ENCODE measurements at regions not wholly inside any gene's neighbourhood (a gene's known extent, or its start where the extent isn't known, plus 50 kb on each side); places are given as distances from the start of the nearest gene placed in this dataset.

DNA sequence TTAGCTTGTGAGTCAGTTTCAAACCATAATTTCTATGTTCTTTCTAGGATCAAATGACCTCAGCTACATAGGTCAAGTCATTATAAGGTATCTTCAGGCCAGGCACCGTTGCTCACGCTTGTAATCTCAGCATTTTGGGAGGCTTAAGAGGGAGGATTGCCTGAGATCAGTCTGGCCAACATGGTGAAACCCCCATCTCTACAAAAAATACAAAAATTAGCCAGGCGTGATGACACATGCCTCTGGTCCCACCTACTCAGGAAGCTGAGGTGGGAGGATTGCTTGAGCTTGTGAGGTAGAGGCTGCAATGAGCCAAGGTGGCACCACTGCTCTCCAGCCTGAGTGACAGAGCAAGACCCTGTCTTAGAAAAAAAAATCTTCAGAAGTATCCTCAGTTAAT is 362.3 kb downstream of the GATA3 start:
- Mint-ChIP-seq H3K9me3 (peaks cover 4 to 10% of the 10 kb centered on the region in 2 donors), H3K27ac (peak overlapping the region in 1 of 2 donors; percentile 49), H3K36me3 (no peaks in the 10 kb centered on the region)
- DNase-seq (ENCODE audit: low spot score in 2 of 2) (no peak), ATAC-seq (no peak)

DNA sequence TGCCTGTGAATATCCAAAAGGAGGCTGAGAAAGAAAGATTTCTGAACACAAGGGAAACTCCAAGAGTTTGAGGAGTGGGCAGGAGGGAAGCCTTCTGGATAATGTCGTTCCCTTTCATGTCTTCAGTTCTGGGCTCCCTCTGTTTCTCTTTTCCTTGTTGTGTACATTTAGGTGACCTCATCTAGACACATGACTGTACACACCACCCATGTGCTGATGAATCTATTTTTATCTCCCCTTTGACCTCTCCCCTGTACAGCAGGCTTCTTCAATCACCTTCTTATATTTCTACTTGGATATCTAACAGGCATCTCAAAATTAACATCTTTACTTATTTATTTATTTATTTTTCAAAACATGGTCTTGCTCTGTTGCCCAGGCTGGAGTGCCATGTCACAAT is 363.1 kb downstream of the GATA3 start:
- H3K36me3 Mint-ChIP-seq, result no peaks in the 10 kb centered on the region
- peaks cover 4 to 10% of the 10 kb centered on the region in 2 donors for H3K9me3 Mint-ChIP-seq
- no peak overlapping the region for H3K27ac Mint-ChIP-seq

DNA sequence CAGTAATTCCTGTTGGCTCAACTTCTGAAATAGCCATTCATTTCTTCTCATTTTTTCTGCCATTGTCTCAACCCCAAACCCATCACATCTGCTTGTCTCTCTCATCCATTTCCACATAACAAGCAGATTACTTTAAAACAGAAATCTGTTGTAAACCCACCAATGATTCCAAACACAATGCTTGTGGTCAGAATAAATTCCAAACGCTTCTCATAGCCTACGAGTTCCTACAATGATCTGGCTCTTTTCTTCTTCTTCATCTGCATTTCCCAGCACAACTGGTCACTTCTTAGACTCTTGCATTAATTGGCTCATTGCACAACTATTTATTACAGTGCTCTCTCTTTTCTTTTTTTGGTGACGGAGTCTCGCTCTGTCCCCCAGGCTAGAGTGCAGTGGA is 364.1 kb downstream of the GATA3 start:
- Mint-ChIP-seq H3K27ac (no peak overlapping the region), H3K36me3 (no peaks in the 10 kb centered on the region), H3K9me3 (peaks cover 4 to 10% of the 10 kb centered on the region in 2 donors)
- ATAC-seq (no peak), DNase-seq (ENCODE audit: low spot score in 2 of 2) (no peak)

More for the DNA sequence above, 363.1 kb downstream of the GATA3 start:
- ATAC-seq (no peak), DNase-seq (ENCODE audit: low spot score in 2 of 2) (no peak)

DNA sequence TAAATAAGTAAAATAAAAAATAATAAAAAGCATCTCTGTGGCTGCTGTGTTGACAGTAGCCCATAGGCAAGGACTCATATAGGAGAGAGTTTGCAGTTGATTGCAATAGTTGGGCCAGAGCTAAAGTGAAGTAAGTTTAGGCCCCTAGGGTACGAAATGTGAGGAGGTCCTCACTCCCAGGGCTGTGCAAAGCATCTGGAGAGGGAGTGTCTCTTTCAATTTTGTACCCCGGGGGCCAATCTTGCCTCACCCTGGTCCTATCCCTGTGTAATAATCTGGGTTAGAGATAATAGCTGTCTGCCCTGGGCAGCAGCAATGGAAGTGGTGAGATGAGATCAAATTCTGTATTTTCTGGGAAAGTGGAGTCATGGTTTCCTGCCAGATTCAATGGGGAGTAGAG is 365.7 kb downstream of the GATA3 start:
- H3K36me3 Mint-ChIP-seq, result no peaks in the 10 kb centered on the region
- H3K27ac Mint-ChIP-seq, result no peak overlapping the region
- peaks cover 4 to 10% of the 10 kb centered on the region in 2 donors for H3K9me3 Mint-ChIP-seq
- DNase-seq (ENCODE audit: low spot score in 2 of 2) (no peak), ATAC-seq (no peak)

DNA sequence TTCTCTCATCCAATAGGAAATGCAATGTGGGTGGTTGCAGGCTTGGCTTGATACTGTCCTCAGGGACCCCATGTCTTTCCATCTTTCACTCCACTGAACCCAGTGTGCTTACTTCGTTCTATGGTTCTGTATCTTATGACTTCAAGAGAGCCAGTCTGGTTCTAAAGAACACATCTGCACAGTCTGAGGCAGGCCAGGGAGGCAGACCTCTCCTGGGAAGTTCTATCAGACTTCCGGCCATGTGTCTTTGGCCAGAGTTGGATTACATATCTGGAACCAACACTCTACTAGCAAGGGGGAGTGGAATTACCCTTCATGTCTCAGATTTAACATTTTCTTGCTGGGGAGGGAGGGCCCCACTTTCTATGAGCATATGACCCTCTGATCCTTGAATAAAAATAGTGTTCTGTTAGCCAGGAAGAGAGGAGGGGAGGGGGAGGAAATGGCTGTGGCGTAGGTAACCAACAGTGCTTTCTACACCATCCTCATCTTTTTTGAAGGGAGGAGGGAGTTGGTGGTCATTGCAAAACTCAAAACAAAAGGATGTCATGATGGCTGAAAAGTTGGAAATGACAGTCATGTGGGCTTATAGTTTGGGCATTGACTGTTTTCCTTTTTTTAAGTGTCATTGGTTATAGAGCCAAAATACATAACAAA is 370.2 kb downstream of the GATA3 start:
- Mint-ChIP-seq H3K36me3 (no peaks in the 10 kb centered on the region), H3K27ac (no peak overlapping the region), H3K9me3 (no peaks in the 10 kb centered on the region)
- ATAC-seq (no peak), DNase-seq (ENCODE audit: low spot score in 2 of 2) (no peak)

DNA sequence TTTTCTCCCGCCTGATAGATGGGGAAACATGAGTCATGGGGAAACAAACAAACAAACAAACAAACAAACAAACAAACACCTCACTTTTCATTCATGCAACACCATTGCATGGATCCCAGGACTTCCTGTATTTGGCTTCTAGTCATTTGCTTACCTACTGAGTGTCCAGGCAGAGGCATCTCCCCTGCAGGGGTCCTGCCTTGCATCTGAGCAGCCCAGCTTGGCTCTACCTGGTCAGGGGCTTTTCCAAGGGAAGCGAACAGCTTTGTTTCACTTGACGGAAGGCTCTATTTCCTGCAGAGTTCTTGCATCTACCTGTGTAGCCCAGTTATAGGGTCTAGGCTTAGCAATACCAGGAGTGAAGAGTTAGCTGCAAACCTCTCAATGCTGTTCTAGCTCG is 374.2 kb downstream of the GATA3 start:
- H3K27ac Mint-ChIP-seq, result no peak overlapping the region

DNA sequence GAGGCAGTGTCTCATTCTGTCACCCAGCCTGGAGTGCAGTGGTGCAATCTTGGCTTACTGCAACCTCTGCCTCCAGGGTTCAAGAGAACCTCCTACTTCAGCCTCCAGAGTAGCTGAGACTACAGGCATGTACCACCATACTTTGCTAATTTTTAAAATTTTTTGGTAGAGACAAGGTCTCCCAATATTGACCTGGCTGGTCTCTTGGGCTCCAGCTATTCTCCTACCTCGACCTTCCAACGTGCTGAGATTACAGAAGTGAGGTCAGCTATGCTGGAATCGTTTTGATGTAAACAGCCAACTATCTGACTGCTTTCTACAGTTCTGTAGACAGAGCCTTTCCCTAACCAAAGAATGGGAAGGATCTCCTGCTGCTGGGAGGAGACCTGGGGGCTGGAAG is 375.8 kb downstream of the GATA3 start:
- no peaks in the 10 kb centered on the region for H3K9me3 Mint-ChIP-seq
- no peak for ATAC-seq
- H3K36me3 Mint-ChIP-seq, result no peaks in the 10 kb centered on the region
- H3K27ac Mint-ChIP-seq, result no peak overlapping the region
- no peak for DNase-seq (ENCODE audit: low spot score in 2 of 2)

More for the DNA sequence above, 374.2 kb downstream of the GATA3 start:
- H3K9me3 Mint-ChIP-seq, result no peaks in the 10 kb centered on the region
- ATAC-seq (no peak), DNase-seq (ENCODE audit: low spot score in 2 of 2) (no peak)
- no peaks in the 10 kb centered on the region for H3K36me3 Mint-ChIP-seq

DNA sequence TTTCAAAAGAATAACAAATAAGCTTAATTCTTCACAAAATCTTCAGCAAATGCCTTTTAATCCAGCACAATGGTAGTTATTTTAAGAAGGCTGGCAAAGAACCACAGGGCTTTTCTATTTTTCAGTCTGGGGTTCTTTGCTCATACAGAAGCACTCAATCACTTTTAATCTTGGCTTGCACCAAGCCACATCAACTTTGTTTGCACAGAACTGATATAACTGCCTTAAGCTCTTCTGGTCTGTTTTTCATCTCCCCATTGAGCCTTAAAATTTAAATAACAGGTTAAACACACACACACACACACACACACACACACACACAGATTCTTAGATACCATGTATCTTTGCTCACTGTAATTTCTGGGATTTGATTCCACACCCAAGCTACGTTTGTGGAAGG is 377.0 kb downstream of the GATA3 start:
- H3K36me3 Mint-ChIP-seq, result no peaks in the 10 kb centered on the region
- H3K9me3 Mint-ChIP-seq, result no peaks in the 10 kb centered on the region
- no peak for DNase-seq (ENCODE audit: low spot score in 2 of 2)
- ATAC-seq, result no peak
- no peak overlapping the region for H3K27ac Mint-ChIP-seq

DNA sequence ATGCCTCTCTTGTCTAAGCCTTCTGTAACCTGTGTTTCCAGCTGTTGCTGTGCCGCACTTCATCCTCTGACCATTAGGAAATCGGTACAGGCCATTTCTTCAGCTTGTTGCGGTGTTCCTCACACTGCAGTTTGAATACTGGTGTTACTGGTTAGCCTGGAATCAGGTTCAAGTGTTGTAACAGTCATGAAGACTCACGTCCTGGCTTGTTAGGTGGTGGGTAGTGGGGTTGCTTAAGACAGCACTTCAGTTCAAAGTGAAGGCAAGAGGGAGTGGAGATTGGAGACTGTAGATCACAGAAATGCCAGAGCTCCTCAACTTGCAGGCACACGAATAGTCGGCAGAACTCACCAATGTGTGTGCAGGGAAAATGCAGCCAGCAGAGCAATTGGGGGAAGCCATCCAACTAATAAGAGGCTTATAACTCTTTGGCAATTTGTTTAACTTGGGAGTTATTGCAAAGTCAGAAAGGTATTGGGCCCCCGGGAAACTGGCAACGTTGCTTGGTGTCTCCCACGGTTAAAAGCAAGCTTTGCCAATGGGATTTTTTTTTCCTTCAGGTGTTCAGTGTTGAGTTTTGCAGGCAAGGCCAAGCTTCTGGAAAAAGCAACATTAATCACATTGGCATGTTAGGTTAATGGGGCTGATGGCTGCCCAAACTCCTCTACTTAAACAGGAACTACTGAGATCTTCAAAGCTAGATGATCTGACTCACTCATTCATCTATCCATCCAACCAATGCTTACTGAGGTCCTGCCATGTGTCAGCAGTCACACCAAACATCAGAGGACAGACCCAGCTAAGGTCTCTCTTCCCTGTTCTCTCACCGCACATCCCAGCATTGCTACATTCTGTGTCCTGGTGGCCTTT is 380.9 kb downstream of the GATA3 start:
- Mint-ChIP-seq H3K9me3 (peaks cover 0 to 5% of the 10 kb centered on the region in 2 donors), H3K27ac (no peak overlapping the region), H3K36me3 (no peaks in the 10 kb centered on the region)
- ATAC-seq (peak in 1 of 2 donors; percentile 51), DNase-seq (ENCODE audit: low spot score in 2 of 2) (no peak)

DNA sequence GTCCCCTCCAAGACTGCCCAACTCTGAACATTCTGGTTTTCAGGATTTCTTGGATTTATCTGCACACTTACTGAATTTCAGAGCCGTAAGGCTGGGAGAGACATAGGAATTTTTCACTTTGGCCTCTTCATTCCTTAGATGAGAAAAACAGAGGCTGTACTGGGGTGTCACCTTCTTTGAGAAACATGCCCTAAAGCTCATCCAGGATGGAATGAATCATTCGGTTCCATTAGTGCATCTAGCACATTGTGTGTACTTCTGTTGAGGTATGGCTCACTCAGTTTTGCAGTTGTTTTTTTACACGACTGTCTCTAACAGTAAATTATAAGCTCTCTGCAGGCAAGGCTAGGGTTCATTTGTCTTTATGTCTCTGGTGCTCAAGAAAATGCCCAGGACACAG is 383.4 kb downstream of the GATA3 start:
- no peaks in the 10 kb centered on the region for H3K36me3 Mint-ChIP-seq
- peak overlapping the region in 1 of 2 donors; percentile 43 for H3K27ac Mint-ChIP-seq
- DNase-seq (ENCODE audit: low spot score in 2 of 2) (no peak), ATAC-seq (no peak)
- H3K9me3 Mint-ChIP-seq, result peaks cover 0 to 5% of the 10 kb centered on the region in 2 donors

DNA sequence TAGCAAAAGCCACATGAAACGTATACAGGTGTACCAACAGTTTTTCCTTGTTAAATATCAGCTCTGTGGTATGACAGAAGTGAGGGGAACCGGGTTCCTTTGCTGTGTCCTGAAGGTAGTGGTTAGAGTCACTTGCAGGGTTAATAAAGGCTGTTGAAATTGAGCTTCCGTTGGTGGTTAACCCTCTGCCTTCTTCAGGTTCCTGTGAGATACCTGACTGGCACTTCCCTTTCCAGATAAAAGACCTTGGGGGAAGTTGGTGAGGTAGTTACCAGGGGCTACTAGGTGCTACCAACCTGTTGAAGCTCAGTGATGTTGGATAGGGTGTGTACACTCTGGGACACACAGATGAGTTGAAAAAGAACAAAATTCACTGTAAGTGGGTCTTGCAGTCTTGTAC is 384.1 kb downstream of the GATA3 start:
- Mint-ChIP-seq H3K9me3 (peaks cover 0 to 5% of the 10 kb centered on the region in 2 donors), H3K36me3 (no peaks in the 10 kb centered on the region), H3K27ac (peak overlapping the region in 1 of 2 donors; percentile 43)
- no peak for DNase-seq (ENCODE audit: low spot score in 2 of 2)
- ATAC-seq, result peak in 1 of 2 donors; percentile 50

DNA sequence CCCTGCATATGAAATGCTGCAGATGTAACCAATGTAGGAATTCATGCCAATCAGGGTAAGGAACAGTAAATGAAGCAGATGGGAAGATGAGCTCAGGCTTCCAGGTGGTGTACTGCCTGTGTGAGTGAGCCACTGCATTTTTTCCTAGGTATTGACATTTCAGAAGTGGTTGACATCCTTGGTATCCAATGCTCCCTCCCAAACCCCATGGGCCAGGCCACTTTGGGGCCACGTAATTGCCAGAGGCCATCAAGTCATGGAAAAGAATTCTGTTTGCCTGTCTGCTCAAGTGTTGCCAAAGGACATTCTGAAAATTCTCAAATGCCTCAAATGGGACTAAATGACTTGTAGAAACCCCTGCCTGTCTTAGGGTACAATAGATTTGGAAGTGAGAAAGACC is 384.6 kb downstream of the GATA3 start:
- peak in 1 of 2 donors; percentile 37 for ATAC-seq

DNA sequence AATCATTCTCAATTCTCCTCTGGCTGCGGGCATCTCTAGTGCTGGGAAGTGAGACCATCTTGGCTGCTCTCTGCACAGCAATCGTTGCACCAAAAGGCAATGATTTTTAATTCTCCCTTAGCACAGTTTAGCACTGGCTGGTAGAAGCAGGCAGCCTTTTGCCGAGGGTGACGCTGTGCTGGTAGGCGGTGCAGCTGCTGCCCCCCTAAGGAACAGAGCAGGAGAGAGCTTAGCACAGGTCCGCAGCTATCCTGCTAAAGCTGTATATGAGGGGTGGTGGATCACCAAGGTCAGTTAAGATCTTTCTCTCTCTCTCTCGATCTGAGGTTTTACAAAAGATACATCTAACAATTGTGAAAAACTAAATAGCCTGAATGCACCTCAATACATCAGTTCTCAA is 390.1 kb downstream of the GATA3 start:
- ATAC-seq (peak; percentile 50 to 63), DNase-seq (ENCODE audit: low spot score in 2 of 2) (no peak)
- no peaks in the 10 kb centered on the region for H3K9me3 Mint-ChIP-seq
- H3K36me3 Mint-ChIP-seq, result no peaks in the 10 kb centered on the region
- no peak overlapping the region for H3K27ac Mint-ChIP-seq

More for the DNA sequence above, 384.6 kb downstream of the GATA3 start:
- peak overlapping the region in 1 of 2 donors; percentile 23 for H3K27ac Mint-ChIP-seq
- peaks cover 0 to 5% of the 10 kb centered on the region in 2 donors for H3K9me3 Mint-ChIP-seq
- no peak for DNase-seq (ENCODE audit: low spot score in 2 of 2)
- no peaks in the 10 kb centered on the region for H3K36me3 Mint-ChIP-seq

DNA sequence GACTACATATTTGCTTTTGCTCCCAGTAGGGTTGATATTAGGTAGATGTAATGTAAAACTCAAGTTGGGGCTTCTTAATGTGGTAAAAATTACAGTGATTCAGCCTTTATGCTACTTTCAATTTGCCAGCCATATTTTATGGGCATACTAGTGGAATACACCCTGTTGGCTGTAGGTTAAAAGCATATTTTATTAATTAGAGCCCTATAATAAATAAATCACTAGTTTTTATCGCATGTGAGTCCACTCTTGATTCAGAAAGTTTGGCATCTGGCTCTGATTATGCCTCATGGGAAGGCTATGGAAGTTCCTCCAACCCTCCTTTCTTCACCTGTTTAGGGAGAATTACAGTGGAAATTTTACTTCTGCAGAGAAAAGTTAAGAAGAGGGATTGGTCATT is 390.9 kb downstream of the GATA3 start:
- Mint-ChIP-seq H3K9me3 (no peaks in the 10 kb centered on the region), H3K36me3 (no peaks in the 10 kb centered on the region), H3K27ac (no peak overlapping the region)
- no peak for ATAC-seq
- no peak for DNase-seq (ENCODE audit: low spot score in 2 of 2)

DNA sequence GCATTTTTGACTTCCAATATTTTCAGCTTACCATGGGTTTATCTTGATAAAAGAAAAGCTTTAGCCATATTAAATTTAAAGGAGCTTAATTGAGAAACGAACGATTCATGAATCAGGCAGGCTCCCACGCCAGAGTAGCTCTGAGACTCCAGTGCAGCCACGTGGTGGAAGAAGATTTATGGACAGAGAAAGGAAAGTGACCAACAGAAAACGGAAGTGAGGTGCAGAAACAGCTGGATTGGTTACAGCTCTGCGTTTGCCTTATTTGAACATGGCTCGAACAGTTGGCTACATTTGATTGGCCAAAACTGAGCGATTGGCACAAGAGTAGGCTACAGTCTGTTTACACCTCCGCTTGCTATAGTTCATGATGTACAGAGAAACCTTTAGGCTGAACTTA is 395.4 kb downstream of the GATA3 start:
- DNase-seq (ENCODE audit: low spot score in 2 of 2), result no peak
- Mint-ChIP-seq H3K27ac (no peak overlapping the region), H3K9me3 (no peaks in the 10 kb centered on the region), H3K36me3 (no peaks in the 10 kb centered on the region)
- no peak for ATAC-seq

DNA sequence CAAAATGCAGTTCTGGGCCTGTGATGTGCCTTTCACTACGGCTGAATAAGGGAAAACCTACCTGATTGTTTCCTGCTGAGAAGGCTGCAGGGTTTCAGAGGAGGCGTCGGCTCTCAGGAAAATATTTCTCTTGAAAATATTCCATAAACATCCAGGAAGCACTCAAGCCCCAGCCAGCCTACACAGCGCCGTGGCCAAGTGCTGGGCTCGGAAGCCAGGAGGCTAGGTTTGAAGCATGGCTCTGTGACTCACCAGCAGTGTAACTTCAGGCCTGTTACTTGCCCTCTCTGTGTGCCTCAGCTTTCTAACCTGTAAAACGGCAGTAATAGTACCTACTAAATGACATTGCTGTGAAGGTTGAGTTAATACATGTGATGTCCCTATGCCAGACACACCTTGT is 399.1 kb downstream of the GATA3 start:
- Mint-ChIP-seq H3K27ac (no peak overlapping the region), H3K9me3 (peaks cover 0 to 6% of the 10 kb centered on the region in 2 donors), H3K36me3 (peaks cover 0 to 4% of the 10 kb centered on the region in 2 donors)
- no peak for DNase-seq (ENCODE audit: low spot score in 2 of 2)
- peak in 1 of 2 donors; percentile 29 for ATAC-seq

DNA sequence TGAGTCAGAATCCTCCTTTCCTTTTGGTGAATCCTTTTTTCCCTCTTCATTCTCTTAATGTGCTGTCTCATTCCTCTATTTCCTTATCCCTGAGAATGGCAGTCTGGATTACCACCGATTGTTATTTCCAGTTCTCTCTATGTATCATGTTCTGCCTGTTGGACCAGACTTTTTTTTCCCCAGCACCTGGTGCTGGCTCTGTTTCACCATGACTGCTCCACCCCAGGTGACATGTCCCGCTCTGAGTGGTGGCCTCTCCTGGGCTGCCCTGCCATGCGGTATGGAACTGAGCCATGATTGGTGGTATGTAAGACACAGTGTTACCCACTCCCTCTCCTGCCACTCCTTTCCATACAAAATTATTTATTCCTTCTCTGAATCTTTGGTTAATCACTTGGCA is 399.9 kb downstream of the GATA3 start:
- peak overlapping the region in 1 of 2 donors; percentile 1 for H3K27ac Mint-ChIP-seq
- ATAC-seq (no peak), DNase-seq (ENCODE audit: low spot score in 2 of 2) (no peak)
- H3K36me3 Mint-ChIP-seq, result peaks cover 0 to 4% of the 10 kb centered on the region in 2 donors
- peaks cover 0 to 6% of the 10 kb centered on the region in 2 donors for H3K9me3 Mint-ChIP-seq

Data from activated naive CD4-positive, alpha-beta T cell treated with anti-CD3 and anti-CD28 coated beads, Interleukin-2, amount 50 U/mL, for 72 hours (primary cell).